T-cell (primary cell): ENCODE measurements at regions not wholly inside any gene's neighbourhood (a gene's known extent, or its start where the extent isn't known, plus 50 kb on each side); places are given as distances from the start of the nearest gene placed in this dataset.

Experiments used
- ATAC-seq, 4 experiments: fragments of 200-7000 bp in 3 of 4; fragments of 150-1000 bp in 1 of 4; cut with Tn5 transposase; replicated peaks in 1 of 4; 1 replicate in 3 of 4; 2 replicates in 1 of 4; pipeline ENCODE4 v1.10.0; 2021; ENCODE audit warnings: moderate library complexity in 3 of 4, mild to moderate bottlenecking in 2 of 4, moderate number of reproducible peaks in 1 of 4
- CTCF ChIA-PET, 2 donors: fragments of 300-600 bp; sonication (Branson Sonifier 250); formaldehyde crosslinking; loops; one replicate each; lab custom pipeline; 2022; ENCODE audit warnings: antibody characterized with exemption in 2 of 2; lab: Charles Lee
- POLR2A ChIA-PET, 2 donors: fragments of 300-600 bp; sonication (Branson Sonifier 250); formaldehyde crosslinking; loops; one replicate each; lab custom pipeline; 2022; ENCODE audit warnings: antibody characterized with exemption in 2 of 2; lab: Charles Lee
- DNase-seq, 35 experiments: peaks; one replicate each; pipeline versions ENCODE4 v3.0.0 to v3.0.0-alpha.2; 2013 to 2023
- H3K27ac ChIP-seq: one replicate; pipeline ENCODE4 v1.5.1; 2013; ENCODE audit warnings: low read length
- H3K27me3 ChIP-seq, 2 experiments: replicated peaks in 1 of 2; 1 replicate in 1 of 2; 2 replicates in 1 of 2; pipeline versions ENCODE4 v1.6.1 to v1.7.0; 2013; ENCODE audit warnings: low read length in 1 of 2, mixed read lengths in 1 of 2; ENCODE audit not compliant: control insufficient read depth in 2 of 2, insufficient read depth in 2 of 2; ENCODE audit errors: extremely low read depth in 1 of 2
- H3K36me3 ChIP-seq, 2 donors: 1 replicate in 1 of 2; 2 replicates in 1 of 2; pipeline versions ENCODE4 v1.6.1 to v1.7.0; 2013; ENCODE audit warnings: low read length in 1 of 2; ENCODE audit not compliant: control insufficient read depth in 2 of 2, insufficient read depth in 1 of 2; ENCODE audit errors: extremely low read depth in 1 of 2
- H3K4me1 ChIP-seq, 2 experiments: 1 replicate in 1 of 2; 2 replicates in 1 of 2; pipeline versions ENCODE4 v1.6.1 to v1.7.0; 2013; ENCODE audit warnings: low read length in 2 of 2, mixed read lengths in 1 of 2; ENCODE audit not compliant: insufficient read depth in 2 of 2, control insufficient read depth in 1 of 2; ENCODE audit errors: extremely low read depth in 1 of 2
- H3K4me3 ChIP-seq, 2 donors: 1 replicate in 1 of 2; 2 replicates in 1 of 2; pipeline versions ENCODE4 v1.5.1 to v1.7.0; 2013; ENCODE audit warnings: mild to moderate bottlenecking in 2 of 2, low read length in 1 of 2, moderate library complexity in 1 of 2; ENCODE audit not compliant: control insufficient read depth in 1 of 2; ENCODE audit errors: extremely low read depth in 1 of 2
- H3K9me3 ChIP-seq: 2 replicates; pipeline ENCODE4 v1.7.0; 2013
- H3K27ac Mint-ChIP-seq, 2 donors: one replicate each; pipeline ENCODE4 v1.8.0; 2020 to 2021; ENCODE audit warnings: mild to moderate bottlenecking in 2 of 2, mixed read lengths in 2 of 2
- H3K27me3 Mint-ChIP-seq, 2 donors: one replicate each; pipeline ENCODE4 v1.8.0; 2021 to 2022; ENCODE audit warnings: mixed read lengths in 2 of 2
- H3K36me3 Mint-ChIP-seq: one replicate; pipeline ENCODE4 v1.8.0; 2021; ENCODE audit warnings: mixed read lengths
- H3K4me1 Mint-ChIP-seq, 3 donors: one replicate each; pipeline ENCODE4 v1.8.0; 2020 to 2022; ENCODE audit warnings: mixed read lengths in 3 of 3, mild to moderate bottlenecking in 1 of 3
- H3K4me3 Mint-ChIP-seq, 3 donors: one replicate each; pipeline ENCODE4 v1.8.0; 2020 to 2022; ENCODE audit warnings: mild to moderate bottlenecking in 3 of 3, mixed read lengths in 3 of 3, moderate library complexity in 3 of 3
- H3K9me3 Mint-ChIP-seq, 3 donors: one replicate each; pipeline ENCODE4 v1.8.0; 2020 to 2022; ENCODE audit warnings: mixed read lengths in 3 of 3
- WGBS: methylation state at CpG from one replicate; pipeline ENCODE4 v1.1.5; 2013; ENCODE audit warnings: missing lambda C conversion rate; ENCODE audit not compliant: insufficient coverage; 5-methylcytosine and 5-hydroxymethylcytosine counted together

GRCh38 chr14:71497645-71498086 lies 434.6 kb upstream of the RGS6 start:
- no peak for ATAC-seq

DNA sequence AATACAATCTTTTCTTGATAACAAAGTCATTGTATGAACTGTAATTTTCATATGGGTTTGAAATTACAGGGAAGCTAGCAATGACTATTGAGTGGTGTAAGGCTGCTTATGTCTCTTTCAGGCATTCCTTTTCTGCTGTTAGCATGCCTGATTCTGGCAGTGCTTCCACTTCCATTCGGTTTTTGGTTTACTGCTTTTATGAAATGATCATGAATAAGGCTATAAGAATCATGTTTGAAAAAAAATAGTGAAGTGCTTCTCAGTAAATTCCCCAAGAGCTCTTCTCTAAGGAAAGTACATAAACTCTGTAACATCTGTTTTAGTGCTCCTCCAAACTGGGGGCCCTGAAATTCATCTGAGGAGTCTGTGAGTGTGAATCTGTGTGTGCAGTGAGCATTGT lies 434.0 kb upstream of the RGS6 start:
- H3K27ac Mint-ChIP-seq, result no peak overlapping the region
- CTCF ChIA-PET, result no interaction called here
- whole genome bisulfite sequencing, result no CpG with 5 or more reads among the region's 1 CpG
- H3K4me1 Mint-ChIP-seq, result peaks cover 16 to 18% (median 18%) of the 10 kb centered on the region in 3 donors
- H3K27ac ChIP-seq, result no peak overlapping the region
- no peaks in the 10 kb centered on the region for H3K27me3 ChIP-seq
- no peak for DNase-seq
- no peak for ATAC-seq
- no peaks in the 10 kb centered on the region for H3K36me3 ChIP-seq
- H3K9me3 Mint-ChIP-seq, result peaks cover 0 to 2% (median 0%) of the 10 kb centered on the region in 3 donors
- peaks cover 16% of the 10 kb centered on the region for H3K36me3 Mint-ChIP-seq
- no peaks in the 10 kb centered on the region for H3K27me3 Mint-ChIP-seq
- no peaks in the 10 kb centered on the region for H3K9me3 ChIP-seq
- H3K4me3 ChIP-seq, result no peak overlapping the region
- POLR2A ChIA-PET, result interaction anchor here in 1 of 2 donors (0.6 kb wide), 1 partner anchor 100 kb away, joined by 3 read pairs; no protein-coding TSS in a partner anchor
- H3K4me1 ChIP-seq, result no peaks in the 10 kb centered on the region
- no peak overlapping the region for H3K4me3 Mint-ChIP-seq

More at GRCh38 chr14:71497645-71498086, 434.6 kb upstream of the RGS6 start:
- CTCF ChIA-PET, result no interaction called here
- H3K27ac Mint-ChIP-seq, result no peak overlapping the region
- no peak overlapping the region for H3K4me3 Mint-ChIP-seq
- DNase-seq, result no peak
- H3K4me1 Mint-ChIP-seq, result peaks cover 16 to 18% (median 18%) of the 10 kb centered on the region in 3 donors
- POLR2A ChIA-PET, result interaction anchor here in 1 of 2 donors (0.6 kb wide), 1 partner anchor 13 kb away, joined by 6 read pairs; no protein-coding TSS in a partner anchor
- peaks cover 16% of the 10 kb centered on the region for H3K36me3 Mint-ChIP-seq
- Histone ChIP-seq H3K27me3 (no peaks in the 10 kb centered on the region), H3K36me3 (no peaks in the 10 kb centered on the region), H3K27ac (no peak overlapping the region), H3K9me3 (no peaks in the 10 kb centered on the region), H3K4me3 (no peak overlapping the region), H3K4me1 (no peaks in the 10 kb centered on the region)
- H3K27me3 Mint-ChIP-seq, result no peaks in the 10 kb centered on the region
- peaks cover 0 to 2% (median 0%) of the 10 kb centered on the region in 3 donors for H3K9me3 Mint-ChIP-seq
- WGBS, result no CpG with 5 or more reads among the region's 2 CpGs

- DNase-seq (no peak), ATAC-seq (no peak)
- Histone ChIP-seq H3K9me3 (no peaks in the 10 kb centered on the region), H3K27ac (no peak overlapping the region), H3K4me3 (no peak overlapping the region), H3K36me3 (no peaks in the 10 kb centered on the region), H3K27me3 (no peaks in the 10 kb centered on the region), H3K4me1 (no peaks in the 10 kb centered on the region)
- ChIA-PET CTCF (no interaction called here), POLR2A (no interaction called here)
- H3K36me3 Mint-ChIP-seq, result peaks cover 14% of the 10 kb centered on the region
- H3K27ac Mint-ChIP-seq, result no peak overlapping the region
- WGBS, result no CpG with 5 or more reads among the region's 3 CpGs
- peaks cover 14 to 18% (median 15%) of the 10 kb centered on the region in 3 donors for H3K4me1 Mint-ChIP-seq
- no peaks in the 10 kb centered on the region for H3K27me3 Mint-ChIP-seq
- peaks cover 0 to 2% (median 0%) of the 10 kb centered on the region in 3 donors for H3K9me3 Mint-ChIP-seq
- no peak overlapping the region for H3K4me3 Mint-ChIP-seq
Observed at GRCh38 chr14:71499018-71499417, 433.2 kb upstream of the RGS6 start.

- no peaks in the 10 kb centered on the region for H3K27me3 ChIP-seq
- Mint-ChIP-seq H3K36me3 (peaks cover 14% of the 10 kb centered on the region), H3K4me1 (peaks cover 0 to 6% (median 0%) of the 10 kb centered on the region in 3 donors), H3K9me3 (no peaks in the 10 kb centered on the region), H3K4me3 (no peak overlapping the region), H3K27ac (no peak overlapping the region), H3K27me3 (no peaks in the 10 kb centered on the region)
- DNase-seq (no peak), ATAC-seq (no peak)
- ChIA-PET POLR2A (no interaction called here), CTCF (no interaction called here)
- no peaks in the 10 kb centered on the region for H3K36me3 ChIP-seq
- H3K4me3 ChIP-seq, result no peak overlapping the region
- 100% methylated on average over 2 of the region's 3 CpGs for WGBS
- H3K27ac ChIP-seq, result no peak overlapping the region
- no peaks in the 10 kb centered on the region for H3K4me1 ChIP-seq
- no peaks in the 10 kb centered on the region for H3K9me3 ChIP-seq
Observed at GRCh38 chr14:71507681-71508080, 424.5 kb upstream of the RGS6 start.

DNA sequence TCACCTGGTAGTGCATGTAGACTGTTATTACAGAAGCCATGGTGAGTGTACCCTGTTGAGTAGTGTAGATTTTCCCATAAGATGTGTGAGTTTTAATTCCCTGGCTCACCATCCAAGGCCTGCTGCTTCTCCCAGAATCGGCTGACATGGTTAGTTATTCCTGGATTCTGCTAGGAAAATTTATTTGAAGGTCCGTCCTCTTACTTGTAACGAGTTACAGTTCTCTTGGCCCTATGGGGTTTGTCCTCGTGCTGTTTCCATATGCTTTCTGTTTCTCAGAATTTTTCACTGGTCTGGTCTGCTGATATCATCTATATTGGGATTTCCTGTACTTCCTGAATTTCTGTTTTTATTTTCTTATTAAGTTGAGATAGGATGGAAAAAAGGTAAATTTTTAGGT lies 423.3 kb upstream of the RGS6 start:
- Mint-ChIP-seq H3K9me3 (no peaks in the 10 kb centered on the region), H3K4me1 (peaks cover 0 to 6% (median 0%) of the 10 kb centered on the region in 3 donors), H3K4me3 (no peak overlapping the region), H3K36me3 (peaks cover 26% of the 10 kb centered on the region), H3K27ac (no peak overlapping the region), H3K27me3 (no peaks in the 10 kb centered on the region)
- peaks cover 3 to 5% of the 10 kb centered on the region in 2 donors for H3K36me3 ChIP-seq
- ChIA-PET POLR2A (no interaction called here), CTCF (interaction anchor here in 1 of 2 donors (0.6 kb wide), 1 partner anchor 492 kb away, joined by 3 read pairs; no protein-coding TSS in a partner anchor)
- 83% methylated on average over 3 of the region's 4 CpGs for WGBS
- no peaks in the 10 kb centered on the region for H3K4me1 ChIP-seq
- H3K4me3 ChIP-seq, result no peak overlapping the region
- H3K27ac ChIP-seq, result no peak overlapping the region
- no peak for DNase-seq
- H3K27me3 ChIP-seq, result no peaks in the 10 kb centered on the region
- no peaks in the 10 kb centered on the region for H3K9me3 ChIP-seq
- ATAC-seq, result no peak

DNA sequence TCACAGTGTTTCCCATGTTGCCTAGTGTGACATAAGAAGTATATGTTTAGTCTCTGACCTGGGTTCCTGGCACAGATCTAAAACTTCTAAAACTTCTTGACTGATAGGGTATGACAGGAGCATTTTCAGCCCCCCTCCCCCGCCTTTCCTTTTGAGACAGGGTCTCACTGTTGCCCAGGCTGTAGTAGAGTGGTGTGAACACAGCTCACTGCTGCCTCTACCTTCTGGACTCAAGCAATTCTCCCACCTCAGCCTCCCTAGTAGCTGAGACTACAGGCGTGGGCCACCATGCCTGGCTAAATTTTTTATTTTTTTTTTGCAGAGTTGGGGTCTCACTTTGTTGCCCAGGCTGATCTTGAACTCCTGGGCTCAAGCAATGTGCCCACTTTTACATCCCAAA lies 421.1 kb upstream of the RGS6 start:
- ChIA-PET CTCF (no interaction called here), POLR2A (no interaction called here)
- Mint-ChIP-seq H3K9me3 (no peaks in the 10 kb centered on the region), H3K4me3 (no peak overlapping the region), H3K27ac (no peak overlapping the region), H3K4me1 (peaks cover 0 to 6% (median 0%) of the 10 kb centered on the region in 3 donors), H3K36me3 (peaks cover 38% of the 10 kb centered on the region), H3K27me3 (no peaks in the 10 kb centered on the region)
- ATAC-seq, result no peak
- 80% methylated on average over 1 of the region's 2 CpGs for WGBS
- Histone ChIP-seq H3K27me3 (no peaks in the 10 kb centered on the region), H3K27ac (no peak overlapping the region), H3K4me1 (no peaks in the 10 kb centered on the region), H3K36me3 (peaks cover 3 to 5% of the 10 kb centered on the region in 2 donors), H3K4me3 (no peak overlapping the region), H3K9me3 (no peaks in the 10 kb centered on the region)
- no peak for DNase-seq
